Astrocyte (in vitro differentiated cells and primary cell): ENCODE measurements at regions not wholly inside any gene's neighbourhood (a gene's known extent, or its start where the extent isn't known, plus 50 kb on each side); places are given as distances from the start of the nearest gene placed in this dataset.

Experiments used
- CTCF ChIP-seq: IDR thresholded peaks from 2 replicates; pipeline ENCODE4 v1.5.1; 2011; ENCODE audit warnings: low read depth, mild to moderate bottlenecking, inconsistent platforms, low read length, moderate library complexity; ENCODE audit not compliant: insufficient read depth
- EZH2 ChIP-seq: IDR thresholded peaks from 2 replicates; pipeline ENCODE4 v1.6.1; 2012; ENCODE audit warnings: mild to moderate bottlenecking, low read length, inconsistent platforms; ENCODE audit not compliant: insufficient read depth

- TF ChIP-seq CTCF (no peak), EZH2 (no peak)
These were observed 262.8 kb downstream of the SNCA start for GRCh38 chr4:89574176-89574575.
